Stimulated activated CD4-positive, alpha-beta T cell treated with anti-CD3 and anti-CD28 coated beads, Interleukin-12 subunit alpha, Interleukin-12 subunit beta, amount 100 ng/mL, for 24 hours (primary cell): ENCODE measurements at regions not wholly inside any gene's neighbourhood (a gene's known extent, or its start where the extent isn't known, plus 50 kb on each side); places are given as distances from the start of the nearest gene placed in this dataset.

ENCODE experiments used
- DNase-seq, 2 experiments: peaks; one replicate each; pipeline ENCODE4 v3.0.0-alpha.2; 2020; ENCODE audit warnings: low read depth in 2 of 2

DNA sequence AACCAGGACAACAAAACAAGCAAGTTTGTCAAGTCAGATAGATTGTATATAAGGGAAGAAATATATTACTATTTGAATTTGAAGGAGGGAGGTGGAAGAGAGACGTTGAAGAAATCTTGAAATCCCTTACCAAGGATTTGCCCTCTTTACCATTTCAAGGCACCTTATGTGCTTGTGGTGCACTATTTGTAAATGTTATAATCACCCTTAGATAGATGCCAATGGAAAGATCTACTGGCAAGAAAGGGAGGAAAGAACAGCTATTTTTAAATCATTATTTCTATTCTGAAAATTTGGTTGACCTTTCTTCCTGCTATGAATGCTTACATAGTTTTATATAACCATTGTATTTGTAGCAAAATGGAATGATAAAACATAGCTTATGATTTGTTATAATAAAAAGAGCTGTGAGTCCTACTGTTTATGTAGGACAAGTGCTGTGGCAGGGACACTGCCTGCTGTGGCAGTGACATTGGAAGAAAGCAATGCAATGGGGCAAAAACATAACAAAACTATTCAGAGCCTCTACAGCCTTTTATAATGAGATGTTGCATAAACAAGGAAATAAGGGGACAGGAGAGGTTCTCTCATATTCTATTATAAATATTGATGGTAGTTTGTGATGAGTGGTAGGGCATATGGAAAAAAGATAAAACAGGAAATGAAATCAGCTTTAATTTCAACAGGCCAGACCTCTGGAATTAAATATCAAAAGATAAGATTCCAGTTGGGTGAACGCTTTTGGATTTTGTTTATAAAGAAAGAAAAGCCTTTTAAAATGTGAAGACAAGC, 1145.2 kb upstream of the GJE1 start:
- no peak for DNase-seq

GRCh38 chr6:140985679-140986275, 1146.9 kb upstream of the GJE1 start:
- no peak for DNase-seq

DNA sequence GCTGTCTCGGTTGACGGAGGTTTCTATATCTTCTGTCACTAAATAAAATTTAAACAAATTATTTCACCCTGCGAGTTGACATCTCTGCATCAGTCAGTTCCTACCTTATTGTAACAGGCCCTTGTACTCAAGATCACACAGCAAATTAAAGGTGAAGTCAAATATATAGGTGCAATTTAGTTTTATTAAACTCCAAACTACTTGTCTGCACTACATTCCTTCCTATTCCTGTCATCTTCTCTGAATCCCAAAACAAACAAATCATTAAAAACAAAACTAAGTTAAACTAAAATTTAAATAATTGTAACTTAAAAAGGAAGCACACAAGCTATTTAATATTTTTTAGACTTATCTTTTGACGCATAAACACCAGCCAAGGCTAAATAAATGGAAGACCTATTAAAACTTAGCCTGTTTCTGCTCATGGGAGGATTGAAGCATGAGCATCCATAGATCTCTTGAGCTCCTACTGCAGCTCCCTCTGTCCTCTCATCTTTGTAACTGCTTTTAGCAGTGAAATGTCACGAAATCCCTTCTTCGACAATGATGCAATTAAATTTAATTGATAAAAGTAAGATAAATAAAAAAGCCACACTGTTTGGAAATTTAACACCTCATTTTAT, 1152.3 kb upstream of the GJE1 start:
- no peak for DNase-seq

DNA sequence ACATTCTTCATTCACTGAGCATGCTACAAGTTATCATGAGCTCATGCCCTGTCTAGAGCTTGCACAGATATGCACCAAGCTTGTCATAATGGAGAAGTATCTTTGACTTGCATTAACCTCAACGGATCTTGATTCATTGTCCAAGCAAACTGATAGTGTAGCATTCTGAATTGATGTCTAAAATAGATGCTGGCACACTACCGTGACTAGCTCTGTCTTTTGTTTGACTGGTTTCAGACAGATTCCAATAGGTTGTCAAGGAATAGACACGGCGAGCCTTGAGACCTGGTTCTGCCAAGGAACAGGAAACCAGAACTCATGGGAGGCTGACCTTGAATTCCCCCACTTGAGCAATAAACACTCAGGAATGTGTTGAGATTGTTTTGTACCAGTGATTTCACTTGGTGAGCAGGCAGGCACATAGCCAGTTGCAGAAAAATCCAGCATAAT, 1153.1 kb upstream of the GJE1 start:
- DNase-seq, result no peak

DNA sequence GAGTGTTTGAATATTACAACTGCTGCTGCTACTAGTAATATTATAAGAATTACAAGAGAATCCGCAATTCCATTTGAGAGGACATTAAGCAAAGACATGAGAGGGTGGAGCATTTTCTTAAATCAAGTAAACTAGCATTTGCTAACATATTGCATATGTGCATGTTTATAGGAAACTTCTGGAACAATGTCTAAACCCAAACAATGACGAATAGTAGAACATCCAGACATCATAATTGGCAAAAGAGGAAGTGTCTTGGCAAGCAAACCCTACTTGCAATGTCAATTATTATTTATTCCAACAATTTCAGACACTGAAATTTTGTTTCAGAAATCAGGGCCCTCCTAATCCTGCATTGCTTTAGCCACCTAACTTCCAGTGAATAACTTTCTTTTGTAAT, 1155.3 kb upstream of the GJE1 start:
- DNase-seq, result no peak

- no peak for DNase-seq
Observed at GRCh38 chr6:140976806-140977205, 1155.9 kb upstream of the GJE1 start.

DNA sequence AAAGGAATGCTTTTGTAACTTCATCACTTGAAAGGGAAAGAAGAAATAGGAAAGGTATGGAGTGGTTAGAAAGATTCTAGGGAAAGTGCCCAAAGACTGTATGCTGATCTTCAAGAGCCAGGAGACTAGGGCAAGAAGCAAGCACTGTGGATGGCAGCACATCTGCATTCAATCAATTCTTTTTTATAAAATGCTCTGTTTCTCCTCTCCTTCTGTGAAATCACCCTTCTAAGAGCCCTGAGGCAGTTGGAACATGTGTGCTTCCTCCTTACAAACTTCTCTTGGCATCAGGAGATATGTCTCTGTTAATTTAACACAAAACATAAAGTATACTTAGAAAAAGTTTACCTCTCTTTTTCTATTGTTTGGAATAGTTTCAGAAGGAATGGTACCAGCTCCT, 1162.2 kb upstream of the GJE1 start:
- DNase-seq, result no peak

GRCh38 chr6:140968062-140968461, 1164.7 kb upstream of the GJE1 start:
- DNase-seq, result no peak

DNA sequence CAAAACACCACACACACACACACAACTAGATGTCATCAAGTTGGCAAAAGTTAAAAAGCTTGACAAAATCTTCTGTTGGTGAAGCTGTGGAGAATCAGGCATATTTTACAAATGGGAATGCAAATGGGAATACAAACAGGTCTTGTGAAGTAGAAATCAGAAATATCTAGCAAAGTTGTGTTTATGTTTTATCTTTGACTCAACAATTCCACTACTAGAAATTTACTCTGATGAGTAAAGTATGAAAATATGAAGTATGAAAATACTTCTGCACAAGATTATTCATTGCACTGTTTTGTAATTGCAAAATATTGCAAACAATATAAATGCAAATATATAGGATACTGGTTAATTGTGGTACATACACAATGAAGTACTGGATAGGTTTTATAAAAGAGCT, 1166.0 kb upstream of the GJE1 start:
- no peak for DNase-seq

DNA sequence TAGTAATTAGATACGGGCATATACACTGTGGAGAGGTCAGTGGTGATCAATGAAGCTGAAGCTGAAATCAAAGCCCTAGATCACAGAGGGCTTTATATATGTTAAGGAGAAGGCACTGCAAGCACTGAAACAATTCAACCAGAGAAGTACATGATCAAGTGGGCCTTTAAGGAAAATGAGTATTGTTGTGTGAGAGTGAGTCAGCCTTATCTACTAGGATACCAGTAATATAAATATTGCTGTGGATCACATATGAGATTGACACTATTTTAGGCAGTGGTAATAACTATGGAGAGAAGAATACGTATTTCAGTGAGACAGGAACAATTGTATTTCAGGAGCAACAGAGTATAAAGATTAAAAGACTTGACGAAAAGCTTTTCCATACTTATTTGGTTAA, 1172.2 kb upstream of the GJE1 start:
- DNase-seq, result no peak

DNA sequence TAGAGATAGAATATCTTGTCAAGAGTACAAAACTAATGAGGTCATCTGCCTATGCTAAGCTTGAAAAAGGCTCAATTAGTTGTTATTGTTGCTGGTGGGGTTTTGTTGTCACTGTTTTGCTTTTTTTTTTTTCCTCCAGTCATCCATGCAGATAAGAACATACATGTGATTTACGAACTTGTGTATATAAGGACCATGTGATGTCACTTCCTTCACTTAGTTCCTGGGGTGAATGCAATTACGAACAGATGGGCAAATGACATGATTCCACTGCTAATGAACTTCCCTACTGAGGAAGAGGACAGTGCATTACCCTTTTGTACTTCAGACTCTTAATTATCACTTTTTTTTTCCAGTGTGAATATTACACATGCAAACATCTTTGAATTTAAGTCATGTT, 1175.3 kb upstream of the GJE1 start:
- DNase-seq, result no peak

GRCh38 chr6:140956571-140957369, 1176.0 kb upstream of the GJE1 start:
- DNase-seq, result no peak

DNA sequence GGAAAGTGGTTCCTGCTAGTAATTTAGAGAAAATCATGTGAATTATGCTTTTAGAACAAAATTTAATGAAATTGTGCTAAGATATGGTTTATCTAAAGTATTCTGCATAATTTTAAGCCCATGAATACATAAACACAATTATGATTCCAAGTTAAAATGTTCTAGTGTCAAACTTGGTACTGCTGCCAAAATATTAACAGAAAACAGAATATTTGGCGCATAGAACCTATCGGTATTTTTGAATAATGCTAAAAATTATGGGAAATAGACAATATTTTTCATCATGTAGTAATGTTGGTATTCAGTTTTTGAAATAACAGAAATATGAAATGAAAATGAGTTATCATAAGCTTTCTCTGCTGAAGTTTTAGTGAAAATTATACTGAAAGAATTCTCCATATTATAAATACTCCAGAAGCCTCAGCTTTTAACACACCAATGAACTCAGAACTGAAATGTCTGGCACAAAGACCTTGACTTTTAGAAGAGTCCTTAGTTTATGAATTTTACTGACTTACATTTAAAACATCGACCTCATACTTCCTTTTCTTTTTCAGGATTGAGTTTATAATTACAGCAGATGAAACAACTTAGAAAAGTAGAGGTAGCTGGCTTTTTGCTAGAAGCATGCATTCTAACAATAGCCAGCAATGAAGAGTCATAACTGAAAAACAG, 1192.3 kb upstream of the GJE1 start:
- no peak for DNase-seq

- DNase-seq, result no peak
Observed at GRCh38 chr6:140932909-140933308, 1199.8 kb upstream of the GJE1 start.

DNA sequence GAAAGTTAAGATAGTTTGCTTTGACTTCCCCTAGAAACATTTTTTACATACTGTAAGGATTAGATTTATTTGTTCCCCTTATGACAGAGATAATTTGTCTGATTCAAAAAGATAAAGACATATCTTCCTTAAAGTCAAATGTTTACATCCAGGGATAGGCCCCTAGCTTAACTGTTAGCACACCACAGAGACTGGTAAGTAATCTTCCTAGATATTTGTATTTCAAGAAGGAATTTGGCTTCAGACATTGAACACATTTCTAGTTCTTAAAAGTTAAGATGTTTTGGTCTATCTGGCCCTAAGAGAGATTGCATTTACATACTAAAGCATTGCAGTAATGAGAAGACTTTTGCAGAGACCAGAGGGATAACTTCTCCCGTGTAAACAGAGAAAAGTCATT, 1201.1 kb upstream of the GJE1 start:
- DNase-seq, result no peak

GRCh38 chr6:140929121-140929520, 1203.6 kb upstream of the GJE1 start:
- no peak for DNase-seq

DNA sequence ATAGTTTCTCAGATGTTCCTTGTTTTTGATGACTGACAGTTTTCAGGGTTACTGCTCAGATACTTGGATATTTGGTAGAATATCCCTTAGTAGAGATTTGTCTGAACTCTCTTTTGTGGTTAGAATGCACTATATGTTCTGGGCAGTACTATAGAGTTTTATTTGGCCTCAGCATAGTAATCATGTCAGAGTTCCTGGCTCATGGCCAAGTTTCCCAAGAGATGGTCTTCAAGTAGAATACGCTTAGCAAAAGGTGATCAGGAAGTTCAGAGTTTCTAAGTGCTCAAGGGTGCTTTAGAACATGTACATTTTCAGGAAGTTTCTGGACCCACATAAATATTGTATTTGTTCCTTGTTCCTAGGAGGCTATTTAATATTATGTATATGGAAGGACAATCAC, 1209.7 kb upstream of the GJE1 start:
- DNase-seq, result no peak

GRCh38 chr6:140921366-140922226, 1211.1 kb upstream of the GJE1 start:
- DNase-seq, result no peak

DNA sequence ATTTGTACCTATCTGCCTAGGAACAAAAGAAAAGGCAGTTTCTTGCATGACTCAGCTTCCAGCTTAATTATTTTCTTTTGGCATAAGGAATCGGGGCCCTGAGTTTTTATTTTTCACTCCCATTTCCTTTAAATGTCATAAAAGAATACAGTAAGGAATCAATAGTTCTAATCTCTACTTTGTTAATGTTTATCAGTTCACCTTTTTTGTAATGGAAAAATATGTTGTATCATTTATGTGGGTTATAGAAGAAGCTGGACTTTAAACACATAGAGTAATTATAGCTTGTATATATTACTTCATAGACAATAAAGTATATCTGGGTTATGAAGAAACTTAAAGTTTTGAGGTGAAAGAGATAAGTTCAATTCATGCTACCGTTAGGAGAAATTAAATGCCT, 1214.8 kb upstream of the GJE1 start:
- no peak for DNase-seq

- DNase-seq, result no peak
Observed at GRCh38 chr6:140915551-140915950, 1217.2 kb upstream of the GJE1 start.

- DNase-seq, result no peak
Observed at GRCh38 chr6:140915103-140915502, 1217.6 kb upstream of the GJE1 start.
